ENCODE measurements at regions not wholly inside any gene's neighbourhood (a gene's known extent, or its start where the extent isn't known, plus 50 kb on each side); places are given as distances from the start of the nearest gene placed in this dataset.

DNA sequence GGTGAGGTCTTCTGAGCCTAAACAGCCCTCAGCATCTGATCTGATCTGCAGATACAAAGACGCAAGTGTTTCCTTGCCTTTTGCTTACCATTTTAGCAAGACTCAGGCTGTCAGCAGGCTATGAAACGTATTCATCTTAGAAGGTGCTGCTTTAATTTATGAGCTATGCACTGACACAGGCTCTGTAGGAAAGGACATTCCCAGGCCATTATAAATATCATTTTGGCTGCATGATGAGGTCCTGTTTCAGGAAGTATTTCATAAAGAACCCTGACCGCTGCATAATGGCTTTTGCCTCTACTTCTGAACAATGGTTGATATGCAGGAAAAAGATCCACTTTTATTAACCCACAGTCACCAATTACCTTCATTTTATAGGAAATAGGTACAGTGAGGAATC is 98.4 kb upstream of the CAST start:
- WGBS, 5 donors, result 81 to 96% (median 87%) methylated on average over 3 of the region's 3 CpGs
- no peak overlapping the region for H3K27ac ChIP-seq
- TF ChIP-seq POLR2A (IDR thresholded peaks at IDR 0.05), result no peak
- no peak for TF ChIP-seq POLR2AphosphoS5 (IDR thresholded peaks at IDR 0.05)
- H3K4me3 ChIP-seq, result no peak overlapping the region
- intact Hi-C loops (cut with DNase I; ENCODE audit: low total_unique reads), result no loop called here
- H3K36me3 ChIP-seq, result no peaks in the 10 kb centered on the region
- H3K4me1 ChIP-seq, result peaks cover 0 to 10% (median 5%) of the 10 kb centered on the region in 6 donors
- H3K9me3 ChIP-seq, result no peaks in the 10 kb centered on the region
- H3K27me3 ChIP-seq (replicated peaks in 1 of 7), result no peaks in the 10 kb centered on the region
- no peak for DNase-seq

DNA sequence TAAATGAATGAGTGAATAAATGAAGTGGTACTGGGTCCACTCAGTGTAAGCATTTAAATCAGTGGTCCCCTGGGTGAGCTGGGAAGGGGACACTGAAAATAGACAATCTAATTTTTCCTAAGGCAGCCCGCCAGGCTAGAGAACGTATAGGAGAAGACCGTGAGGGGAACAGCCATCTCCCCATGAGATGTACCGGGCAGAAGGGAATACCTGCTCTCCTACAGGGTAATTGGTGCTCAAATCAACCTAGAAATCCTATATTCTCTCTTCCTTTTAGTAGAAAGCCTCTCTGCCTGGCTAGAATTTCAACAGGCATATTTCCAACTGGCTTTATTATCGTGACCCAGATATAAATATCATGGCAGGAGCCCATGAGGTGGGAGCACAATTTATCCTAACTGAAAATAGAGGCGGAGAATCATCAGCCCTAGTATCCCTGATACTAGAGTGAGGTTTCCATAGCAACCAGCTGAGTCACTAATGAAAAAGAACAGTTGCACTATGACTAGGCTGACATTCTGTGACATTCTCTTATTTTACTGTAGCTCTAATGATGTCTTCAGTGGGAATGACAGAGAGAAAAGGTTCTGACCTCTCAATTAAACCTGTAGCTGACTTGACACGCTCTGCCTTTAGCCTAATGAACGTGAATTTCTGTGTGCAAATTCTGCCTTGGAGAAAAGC is 96.5 kb upstream of the CAST start:
- H3K4me3 ChIP-seq, result no peak overlapping the region
- peaks cover 0 to 10% (median 5%) of the 10 kb centered on the region in 6 donors for H3K4me1 ChIP-seq
- TF ChIP-seq, protein P1, sequence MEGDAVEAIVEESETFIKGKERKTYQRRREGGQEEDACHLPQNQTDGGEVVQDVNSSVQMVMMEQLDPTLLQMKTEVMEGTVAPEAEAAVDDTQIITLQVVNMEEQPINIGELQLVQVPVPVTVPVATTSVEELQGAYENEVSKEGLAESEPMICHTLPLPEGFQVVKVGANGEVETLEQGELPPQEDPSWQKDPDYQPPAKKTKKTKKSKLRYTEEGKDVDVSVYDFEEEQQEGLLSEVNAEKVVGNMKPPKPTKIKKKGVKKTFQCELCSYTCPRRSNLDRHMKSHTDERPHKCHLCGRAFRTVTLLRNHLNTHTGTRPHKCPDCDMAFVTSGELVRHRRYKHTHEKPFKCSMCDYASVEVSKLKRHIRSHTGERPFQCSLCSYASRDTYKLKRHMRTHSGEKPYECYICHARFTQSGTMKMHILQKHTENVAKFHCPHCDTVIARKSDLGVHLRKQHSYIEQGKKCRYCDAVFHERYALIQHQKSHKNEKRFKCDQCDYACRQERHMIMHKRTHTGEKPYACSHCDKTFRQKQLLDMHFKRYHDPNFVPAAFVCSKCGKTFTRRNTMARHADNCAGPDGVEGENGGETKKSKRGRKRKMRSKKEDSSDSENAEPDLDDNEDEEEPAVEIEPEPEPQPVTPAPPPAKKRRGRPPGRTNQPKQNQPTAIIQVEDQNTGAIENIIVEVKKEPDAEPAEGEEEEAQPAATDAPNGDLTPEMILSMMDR (IDR thresholded peaks at IDR 0.05 in 8 of 11, conservative IDR thresholded peaks at IDR 0.05 in 3 of 11), result no peak
- TF ChIP-seq POLR2A (IDR thresholded peaks at IDR 0.05), result no peak
- no peak for TF ChIP-seq POLR2AphosphoS5 (IDR thresholded peaks at IDR 0.05)
- no peaks in the 10 kb centered on the region for H3K27me3 ChIP-seq (replicated peaks in 1 of 7)
- no peak for DNase-seq
- no peak overlapping the region for H3K27ac ChIP-seq
- 66 to 93% (median 88%) methylated on average over 8 of the region's 8 CpGs for WGBS, 5 donors
- intact Hi-C loops (cut with DNase I; ENCODE audit: low total_unique reads), result no loop called here
- H3K36me3 ChIP-seq, result no peaks in the 10 kb centered on the region
- H3K9me3 ChIP-seq, result no peaks in the 10 kb centered on the region

DNA sequence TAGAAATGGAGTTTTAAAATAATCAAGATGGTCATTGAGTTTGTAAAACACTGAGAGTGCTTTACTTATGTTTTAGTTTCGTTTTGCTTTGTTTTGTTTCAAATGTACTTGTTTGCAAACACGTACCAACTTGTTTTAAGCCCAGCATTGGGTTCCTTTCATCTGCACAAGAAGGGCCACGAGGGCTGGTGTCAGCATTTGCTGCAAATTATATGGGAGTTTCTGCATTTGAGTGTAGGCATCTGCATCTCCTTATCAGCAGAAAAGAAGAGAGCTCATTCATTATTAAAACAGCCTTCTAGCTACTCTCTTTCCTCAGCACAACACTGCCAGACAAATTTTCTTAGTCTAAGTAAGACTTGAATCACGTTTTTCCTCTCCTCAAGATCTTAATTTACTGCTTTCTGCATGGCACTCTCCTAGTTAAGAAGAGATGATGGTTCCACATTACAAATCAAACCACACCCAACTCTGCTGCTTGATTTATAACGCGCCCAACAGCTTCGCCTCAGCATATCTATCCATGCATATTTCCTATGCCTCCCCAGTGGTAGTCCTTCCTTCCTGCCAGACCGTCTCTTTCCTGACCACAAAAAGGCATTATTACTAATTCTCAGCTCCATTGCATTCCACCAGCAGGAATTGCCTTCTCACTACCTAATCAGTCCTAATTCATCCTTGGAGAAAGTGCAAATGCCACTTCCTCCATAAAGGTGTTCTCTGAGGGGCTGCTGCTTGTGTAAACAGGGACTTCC is 95.2 kb upstream of the CAST start:
- 16 to 22% (median 19%) methylated on average over 8 of the region's 8 CpGs for WGBS, 5 donors
- intact Hi-C loops (cut with DNase I; ENCODE audit: low total_unique reads), result no loop called here
- Histone ChIP-seq H3K27me3 (replicated peaks in 1 of 7) (no peaks in the 10 kb centered on the region), H3K36me3 (no peaks in the 10 kb centered on the region), H3K4me3 (no peak overlapping the region), H3K4me1 (peaks cover 0 to 10% (median 5%) of the 10 kb centered on the region in 6 donors), H3K9me3 (no peaks in the 10 kb centered on the region), H3K27ac (no peak overlapping the region)
- no peak for DNase-seq
- no peak for TF ChIP-seq POLR2AphosphoS5 (IDR thresholded peaks at IDR 0.05)
- TF ChIP-seq, protein P1 (IDR thresholded peaks at IDR 0.05 in 8 of 11, conservative IDR thresholded peaks at IDR 0.05 in 3 of 11), result no peak
- TF ChIP-seq POLR2A (IDR thresholded peaks at IDR 0.05), result no peak

DNA sequence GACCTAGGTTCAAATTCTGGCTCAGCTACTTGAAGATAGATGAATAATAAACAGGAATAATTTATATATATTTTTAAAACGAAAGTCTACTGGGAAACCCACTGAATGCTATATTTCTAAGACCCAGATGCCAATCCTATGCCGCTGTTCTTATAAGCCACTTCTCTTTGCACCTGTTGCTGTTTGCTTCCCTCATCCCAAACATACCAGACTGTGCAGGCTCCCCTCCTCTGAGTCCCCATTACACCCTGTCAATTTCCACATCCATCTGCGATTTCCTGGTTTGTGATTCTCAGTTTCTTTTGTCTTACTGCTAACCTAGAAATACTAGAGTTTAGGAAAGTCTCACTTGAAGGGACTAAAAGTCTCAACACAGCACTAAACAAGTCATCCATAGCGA is 92.8 kb upstream of the CAST start:
- TF ChIP-seq, protein P1 (IDR thresholded peaks at IDR 0.05 in 8 of 11, conservative IDR thresholded peaks at IDR 0.05 in 3 of 11), result no peak
- TF ChIP-seq POLR2A (IDR thresholded peaks at IDR 0.05) (no peak), POLR2AphosphoS5 (IDR thresholded peaks at IDR 0.05) (no peak)
- peaks cover 0 to 10% (median 5%) of the 10 kb centered on the region in 6 donors for H3K4me1 ChIP-seq
- no peaks in the 10 kb centered on the region for H3K9me3 ChIP-seq
- no peak overlapping the region for H3K27ac ChIP-seq
- intact Hi-C loops (cut with DNase I; ENCODE audit: low total_unique reads), result no loop called here
- 81 to 89% (median 85%) methylated on average over 4 of the region's 4 CpGs for WGBS, 5 donors
- H3K4me3 ChIP-seq, result no peak overlapping the region
- H3K27me3 ChIP-seq (replicated peaks in 1 of 7), result no peaks in the 10 kb centered on the region
- DNase-seq, result no peak
- H3K36me3 ChIP-seq, result no peaks in the 10 kb centered on the region
